HG02938 (cell line): ENCODE measurements at regions not wholly inside any gene's neighbourhood (a gene's known extent, or its start where the extent isn't known, plus 50 kb on each side); places are given as distances from the start of the nearest gene placed in this dataset.

Experiments
- ATAC-seq: cut with Tn5 transposase; IDR thresholded peaks from one replicate; pipeline ENCODE4 v1.9.1; 2021; ENCODE audit warnings: mild to moderate bottlenecking, moderate library complexity; ENCODE audit not compliant: unreplicated experiment

DNA sequence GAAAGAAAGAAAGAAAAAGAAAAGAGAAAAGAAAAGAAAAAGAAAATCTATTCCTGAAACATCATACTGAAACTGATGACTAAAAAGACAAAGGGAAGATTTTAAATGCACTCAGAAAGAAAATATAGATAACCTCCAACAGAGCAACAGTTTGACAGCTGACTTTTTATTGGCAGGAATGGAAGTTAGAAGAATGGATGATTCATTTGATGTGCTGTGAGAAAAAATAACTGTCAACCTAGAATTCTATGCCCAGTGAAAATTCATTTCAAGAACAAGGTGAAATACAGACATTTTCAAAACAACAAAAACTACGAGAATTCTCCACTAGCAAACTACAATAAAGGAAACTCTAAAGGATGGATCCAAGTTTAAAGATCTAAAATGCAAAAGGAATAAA is 50.5 kb upstream of the HSPA12A start:
- ATAC-seq: no peak

DNA sequence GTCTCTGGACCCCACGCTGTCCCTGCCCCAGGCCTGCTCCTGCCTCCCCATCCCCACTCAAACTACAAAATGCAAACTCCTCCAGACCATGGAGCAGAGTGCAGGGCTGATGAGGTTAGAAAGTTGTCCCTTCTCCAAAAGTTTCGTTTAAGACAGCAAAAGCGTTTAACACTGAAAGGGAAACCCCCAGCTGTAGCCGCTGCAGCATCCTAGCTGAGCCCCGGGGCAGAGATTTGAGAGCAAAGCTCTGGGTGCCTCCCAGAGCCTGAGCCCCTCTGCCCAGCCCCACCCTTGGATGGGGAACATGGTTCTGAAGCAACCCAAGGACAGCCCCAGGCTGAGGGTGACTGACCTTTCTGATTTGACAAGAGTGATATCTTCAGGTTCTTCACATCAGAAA is 52.8 kb upstream of the ENO4 start:
- no peak for ATAC-seq

DNA sequence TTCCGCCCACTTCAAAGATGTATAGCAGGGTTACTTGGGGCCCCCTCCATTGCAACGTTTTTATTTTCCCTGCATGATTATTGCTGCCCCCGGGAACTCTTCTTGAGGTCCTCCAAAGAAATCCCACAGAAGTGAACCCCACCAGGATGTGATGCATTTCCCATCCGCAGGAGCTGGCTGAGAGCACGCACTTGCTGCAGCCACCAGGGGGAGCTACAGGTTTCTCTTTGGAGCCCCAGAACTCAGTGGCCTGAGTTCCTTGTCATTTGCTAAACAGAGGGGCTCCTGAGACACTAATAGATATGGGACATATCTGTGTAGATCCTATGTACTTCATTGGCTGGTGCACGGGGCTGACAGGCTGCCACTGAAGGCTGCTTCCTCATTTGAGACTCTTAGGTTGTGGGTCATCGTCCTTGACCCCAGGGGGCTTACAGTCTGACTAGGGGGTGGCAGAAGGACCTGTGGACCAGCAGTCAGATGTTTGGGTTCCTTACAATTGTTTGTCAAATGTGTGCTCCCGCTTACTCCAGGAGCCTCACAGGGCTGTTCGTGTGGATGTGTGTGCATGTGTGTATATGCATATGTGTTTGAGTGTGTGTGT is 52.3 kb upstream of the ENO4 start:
- peak; percentile 90 for ATAC-seq

DNA sequence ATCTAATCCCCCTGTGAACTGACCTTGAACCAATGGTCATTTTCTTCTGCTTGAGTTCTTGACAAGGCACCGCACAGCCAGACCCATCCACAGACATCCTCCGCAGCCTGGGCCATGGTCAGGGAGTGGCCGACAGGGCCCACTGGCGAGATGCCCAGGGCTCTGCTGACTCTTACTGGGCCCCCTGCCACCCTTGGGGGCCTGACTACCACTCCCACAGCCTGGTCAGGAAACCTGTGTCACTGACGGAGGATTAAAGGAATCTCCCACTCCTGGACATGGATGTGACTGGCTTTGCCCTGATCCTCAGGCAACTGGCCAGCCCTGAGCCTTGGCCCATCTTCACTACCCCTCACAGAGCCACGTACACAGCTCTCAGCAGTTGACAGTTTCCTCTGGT is 50.4 kb upstream of the ENO4 start:
- ATAC-seq: no peak
